HepG2 (cell line): ENCODE measurements at regions not wholly inside any gene's neighbourhood (a gene's known extent, or its start where the extent isn't known, plus 50 kb on each side); places are given as distances from the start of the nearest gene placed in this dataset.
A peak's percentile ranks its signal among the peaks of the same experiment; 100 is the strongest.

Experiments
- CEBPG ChIP-seq: IDR thresholded peaks from 2 replicates; pipeline ENCODE4 v1.6.1; 2016
- E2F1 ChIP-seq: sonication (generic); formaldehyde crosslinking; IDR thresholded peaks from 2 replicates; pipeline ENCODE4 v1.5.0; 2020; ENCODE audit warnings: missing genetic modification reagents
- ELK4 ChIP-seq: sonication (generic); formaldehyde crosslinking; IDR thresholded peaks from 2 replicates; pipeline ENCODE4 v1.9.0; 2021; ENCODE audit warnings: missing genetic modification reagents, borderline replicate concordance
- GABPB1 ChIP-seq: IDR thresholded peaks from 2 replicates; pipeline ENCODE4 v1.6.1; 2016; ENCODE audit warnings: mild to moderate bottlenecking, missing genetic modification reagents, moderate library complexity, missing compliant biosample characterization
- HMG20A ChIP-seq: IDR thresholded peaks from 2 replicates; pipeline ENCODE4 v1.6.1; 2016; ENCODE audit warnings: borderline replicate concordance
- HNF1A ChIP-seq, 2 experiments: sonication (generic) in 1 of 2; formaldehyde crosslinking in 1 of 2; IDR thresholded peaks; 2 replicates each; pipeline versions ENCODE4 v1.4.0 to v1.6.1; 2016 to 2020; ENCODE audit warnings: borderline replicate concordance in 1 of 2, low read depth in 1 of 2, mild to moderate bottlenecking in 1 of 2, missing genetic modification reagents in 1 of 2
- PAXIP1 ChIP-seq: sonication (generic); formaldehyde crosslinking; conservative IDR thresholded peaks from 2 replicates; pipeline ENCODE4 v1.4.0; 2020; ENCODE audit warnings: mild to moderate bottlenecking, missing genetic modification reagents, moderate library complexity
- RBFOX2 ChIP-seq: fragments of 200-400 bp; formaldehyde crosslinking; IDR thresholded peaks from 2 replicates; pipeline ENCODE4 v1.6.1; 2017; ENCODE audit warnings: low read depth, mild to moderate bottlenecking, low read length
- TRIM24 ChIP-seq: sonication (generic); formaldehyde crosslinking; IDR thresholded peaks from 2 replicates; pipeline ENCODE4 v1.8.0; 2022; ENCODE audit warnings: mild to moderate bottlenecking, missing genetic modification reagents
- ZBTB3 ChIP-seq: sonication (generic); formaldehyde crosslinking; IDR thresholded peaks from 2 replicates; pipeline ENCODE4 v1.4.0; 2020; ENCODE audit warnings: low read depth, mild to moderate bottlenecking, moderate library complexity, missing genetic modification reagents, borderline replicate concordance
- ZNF10 ChIP-seq: sonication (generic); formaldehyde crosslinking; IDR thresholded peaks from 2 replicates; pipeline ENCODE4 v1.4.0; 2020; ENCODE audit warnings: mild to moderate bottlenecking, low read depth, missing genetic modification reagents, borderline replicate concordance
- ZNF792 ChIP-seq: IDR thresholded peaks from 2 replicates; pipeline ENCODE4 v1.6.1; 2016
- ZSCAN29 ChIP-seq: sonication (generic); formaldehyde crosslinking; conservative IDR thresholded peaks from 2 replicates; pipeline ENCODE4 v1.4.0; 2020; ENCODE audit warnings: mild to moderate bottlenecking, missing genetic modification reagents

- TF ChIP-seq PAXIP1 (CRISPR knock-in tag) (peak; percentile 47; the same call in 1 of the 2 replicates), ZNF792 (CRISPR knock-in tag) (peak; percentile 99), ZNF10 (CRISPR knock-in tag) (no peak), ZBTB3 (CRISPR knock-in tag) (no peak), HNF1A (IDR thresholded peaks at IDR 0.05; ENCODE audit: low read depth) (no peak), HNF1A (CRISPR knock-in tag; IDR thresholded peaks at IDR 0.05; ENCODE audit: borderline replicate concordance) (peak; percentile 39; the same call in 1 of the 2 replicates), E2F1 (CRISPR knock-in tag) (no peak), RBFOX2 (no peak), HMG20A (CRISPR knock-in tag) (0 out of 2 replicates have a peak, but pooled peaks have one; percentile 22), GABPB1 (peak; percentile 35; the same call in 1 of the 2 replicates), ZSCAN29 (CRISPR knock-in tag) (0 out of 2 replicates have a peak, but pooled peaks have one; percentile 42), CEBPG (CRISPR knock-in tag) (peak; percentile 93), ELK4 (peak; percentile 29; the same call in 1 of the 2 replicates), TRIM24 (CRISPR knock-in tag) (peak; percentile 60; the same call in 1 of the 2 replicates)
Observed at GRCh38 chr1:175839779-175840669, 96.6 kb upstream of the TNR start (continued).
